ENCODE measurements at regions not wholly inside any gene's neighbourhood (a gene's known extent, or its start where the extent isn't known, plus 50 kb on each side); places are given as distances from the start of the nearest gene placed in this dataset.

DNA sequence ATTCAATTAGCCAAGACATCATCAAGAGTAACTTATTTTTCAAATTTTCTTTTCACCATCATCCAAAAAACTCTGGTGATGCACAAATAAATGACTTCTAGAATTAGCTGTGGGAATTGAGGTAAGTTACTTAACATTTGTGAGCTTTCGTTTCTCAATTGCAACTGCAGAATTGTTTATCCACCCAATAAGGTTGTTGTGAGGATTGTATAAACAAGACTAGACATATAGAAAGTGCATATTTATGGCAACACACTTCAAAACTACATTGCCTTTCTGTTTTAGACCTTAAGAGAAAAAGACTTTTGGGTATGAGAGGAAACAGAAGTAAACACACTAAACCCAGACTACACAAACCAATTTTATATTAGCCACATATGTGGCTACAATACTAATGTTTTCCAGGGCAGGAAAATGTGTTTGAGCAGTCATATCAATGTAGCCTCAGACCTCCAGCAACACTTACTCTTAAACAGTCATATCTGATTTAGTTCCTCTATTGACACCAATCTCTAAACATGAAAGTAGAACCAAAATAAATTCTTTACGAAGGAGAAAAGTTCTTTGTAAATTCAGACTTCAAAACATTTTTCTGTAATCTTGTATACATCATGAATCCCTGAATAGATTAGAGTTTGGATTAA, 488.0 kb upstream of the CYLC2 start:
- no peak overlapping the region for H3K4me3 ChIP-seq (ENCODE audit: low read depth in 2 of 2, low read length in 2 of 2)
- no peaks in the 10 kb centered on the region for H3K27me3 ChIP-seq (ENCODE audit: control insufficient read depth, insufficient read depth, low read length)
- BruUV-seq (replicated peaks): no TSS peak
- no peaks in the 10 kb centered on the region for H3K9me3 ChIP-seq (ENCODE audit: control insufficient read depth, insufficient read depth, low read depth, low read length)
- H3K4me1 ChIP-seq (ENCODE audit: control insufficient read depth, insufficient read depth, low read length): no peaks in the 10 kb centered on the region
- ChIA-PET POLR2A (interaction anchor here (0.6 kb wide), 1 partner anchor 598 kb away, joined by 6 read pairs; no protein-coding TSS in a partner anchor), CTCF (no interaction called here)
- no peaks in the 10 kb centered on the region for H3K36me3 ChIP-seq (ENCODE audit: control insufficient read depth, insufficient read depth, low read length)
- in situ Hi-C loops (cut with HindIII; ENCODE audit: low pct_unique_long_range_greater_than_20kb, low sequenced_read_pairs): no loop called here
- ATAC-seq (no peak), DNase-seq (ENCODE audit: low read depth, low spot score) (no peak)
- intact Hi-C loops (cut with micrococcal nuclease; ENCODE audit: unreplicated experiment): no loop called here
- H3K27ac ChIP-seq (ENCODE audit: low read length): no peak overlapping the region
- TF ChIP-seq TCF7L2 (IDR thresholded peaks at IDR 0.05; ENCODE audit: low read depth, low read length) (no peak), POLR2AphosphoS5 (IDR thresholded peaks at IDR 0.05; ENCODE audit: low read depth, low read length) (no peak), SIN3A (IDR thresholded peaks at IDR 0.05; ENCODE audit: borderline replicate concordance, insufficient read depth, low read depth, low read length) (no peak)
- TF ChIP-seq, protein P1, sequence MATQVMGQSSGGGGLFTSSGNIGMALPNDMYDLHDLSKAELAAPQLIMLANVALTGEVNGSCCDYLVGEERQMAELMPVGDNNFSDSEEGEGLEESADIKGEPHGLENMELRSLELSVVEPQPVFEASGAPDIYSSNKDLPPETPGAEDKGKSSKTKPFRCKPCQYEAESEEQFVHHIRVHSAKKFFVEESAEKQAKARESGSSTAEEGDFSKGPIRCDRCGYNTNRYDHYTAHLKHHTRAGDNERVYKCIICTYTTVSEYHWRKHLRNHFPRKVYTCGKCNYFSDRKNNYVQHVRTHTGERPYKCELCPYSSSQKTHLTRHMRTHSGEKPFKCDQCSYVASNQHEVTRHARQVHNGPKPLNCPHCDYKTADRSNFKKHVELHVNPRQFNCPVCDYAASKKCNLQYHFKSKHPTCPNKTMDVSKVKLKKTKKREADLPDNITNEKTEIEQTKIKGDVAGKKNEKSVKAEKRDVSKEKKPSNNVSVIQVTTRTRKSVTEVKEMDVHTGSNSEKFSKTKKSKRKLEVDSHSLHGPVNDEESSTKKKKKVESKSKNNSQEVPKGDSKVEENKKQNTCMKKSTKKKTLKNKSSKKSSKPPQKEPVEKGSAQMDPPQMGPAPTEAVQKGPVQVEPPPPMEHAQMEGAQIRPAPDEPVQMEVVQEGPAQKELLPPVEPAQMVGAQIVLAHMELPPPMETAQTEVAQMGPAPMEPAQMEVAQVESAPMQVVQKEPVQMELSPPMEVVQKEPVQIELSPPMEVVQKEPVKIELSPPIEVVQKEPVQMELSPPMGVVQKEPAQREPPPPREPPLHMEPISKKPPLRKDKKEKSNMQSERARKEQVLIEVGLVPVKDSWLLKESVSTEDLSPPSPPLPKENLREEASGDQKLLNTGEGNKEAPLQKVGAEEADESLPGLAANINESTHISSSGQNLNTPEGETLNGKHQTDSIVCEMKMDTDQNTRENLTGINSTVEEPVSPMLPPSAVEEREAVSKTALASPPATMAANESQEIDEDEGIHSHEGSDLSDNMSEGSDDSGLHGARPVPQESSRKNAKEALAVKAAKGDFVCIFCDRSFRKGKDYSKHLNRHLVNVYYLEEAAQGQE (IDR thresholded peaks at IDR 0.05; ENCODE audit: insufficient read depth in 1 of 2, low read depth in 2 of 2, low read length in 1 of 2): no peak
- TF ChIP-seq, protein P2, sequence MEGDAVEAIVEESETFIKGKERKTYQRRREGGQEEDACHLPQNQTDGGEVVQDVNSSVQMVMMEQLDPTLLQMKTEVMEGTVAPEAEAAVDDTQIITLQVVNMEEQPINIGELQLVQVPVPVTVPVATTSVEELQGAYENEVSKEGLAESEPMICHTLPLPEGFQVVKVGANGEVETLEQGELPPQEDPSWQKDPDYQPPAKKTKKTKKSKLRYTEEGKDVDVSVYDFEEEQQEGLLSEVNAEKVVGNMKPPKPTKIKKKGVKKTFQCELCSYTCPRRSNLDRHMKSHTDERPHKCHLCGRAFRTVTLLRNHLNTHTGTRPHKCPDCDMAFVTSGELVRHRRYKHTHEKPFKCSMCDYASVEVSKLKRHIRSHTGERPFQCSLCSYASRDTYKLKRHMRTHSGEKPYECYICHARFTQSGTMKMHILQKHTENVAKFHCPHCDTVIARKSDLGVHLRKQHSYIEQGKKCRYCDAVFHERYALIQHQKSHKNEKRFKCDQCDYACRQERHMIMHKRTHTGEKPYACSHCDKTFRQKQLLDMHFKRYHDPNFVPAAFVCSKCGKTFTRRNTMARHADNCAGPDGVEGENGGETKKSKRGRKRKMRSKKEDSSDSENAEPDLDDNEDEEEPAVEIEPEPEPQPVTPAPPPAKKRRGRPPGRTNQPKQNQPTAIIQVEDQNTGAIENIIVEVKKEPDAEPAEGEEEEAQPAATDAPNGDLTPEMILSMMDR (IDR thresholded peaks at IDR 0.05): no peak

DNA sequence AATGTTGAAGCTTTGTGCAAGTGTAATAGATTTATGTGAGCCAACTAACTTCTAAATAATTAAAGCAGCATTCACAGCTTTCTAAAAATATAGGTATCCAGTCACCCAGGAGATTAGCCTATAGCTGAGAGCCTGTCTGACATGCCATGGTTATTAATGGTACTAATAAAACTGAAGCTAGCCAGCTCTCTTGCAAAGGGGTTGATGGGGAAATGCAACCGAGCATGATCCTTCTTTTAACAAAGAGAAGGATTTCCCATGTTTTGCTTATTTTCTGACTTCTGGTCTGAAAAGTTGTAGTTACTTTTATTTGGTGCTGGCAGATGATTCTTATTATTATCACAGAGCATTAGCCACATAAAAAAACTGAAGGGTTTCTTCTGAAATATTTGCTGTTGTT, 488.7 kb upstream of the CYLC2 start:
- BruUV-seq (replicated peaks): no TSS peak
- no peaks in the 10 kb centered on the region for H3K27me3 ChIP-seq (ENCODE audit: control insufficient read depth, insufficient read depth, low read length)
- POLR2A ChIA-PET: no interaction called here
- DNase-seq (ENCODE audit: low read depth, low spot score): no peak
- CTCF ChIA-PET: no interaction called here
- in situ Hi-C loops (cut with HindIII; ENCODE audit: low pct_unique_long_range_greater_than_20kb, low sequenced_read_pairs): no loop called here
- ATAC-seq: no peak
- no peak for TF ChIP-seq TCF7L2 (IDR thresholded peaks at IDR 0.05; ENCODE audit: low read depth, low read length)
- TF ChIP-seq, protein P2 (IDR thresholded peaks at IDR 0.05): no peak
- no peak for TF ChIP-seq SIN3A (IDR thresholded peaks at IDR 0.05; ENCODE audit: borderline replicate concordance, insufficient read depth, low read depth, low read length)
- TF ChIP-seq, protein P1 (IDR thresholded peaks at IDR 0.05; ENCODE audit: insufficient read depth in 1 of 2, low read depth in 2 of 2, low read length in 1 of 2): no peak
- TF ChIP-seq POLR2AphosphoS5 (IDR thresholded peaks at IDR 0.05; ENCODE audit: low read depth, low read length): no peak
- H3K4me3 ChIP-seq (ENCODE audit: low read depth in 2 of 2, low read length in 2 of 2): no peak overlapping the region
- intact Hi-C loops (cut with micrococcal nuclease; ENCODE audit: unreplicated experiment): no loop called here
- H3K9me3 ChIP-seq (ENCODE audit: control insufficient read depth, insufficient read depth, low read depth, low read length): no peaks in the 10 kb centered on the region
- no peak overlapping the region for H3K27ac ChIP-seq (ENCODE audit: low read length)
- H3K4me1 ChIP-seq (ENCODE audit: control insufficient read depth, insufficient read depth, low read length): no peaks in the 10 kb centered on the region
- H3K36me3 ChIP-seq (ENCODE audit: control insufficient read depth, insufficient read depth, low read length): no peaks in the 10 kb centered on the region
